Midbrain (tissue), 1 donor: ENCODE measurements at regions not wholly inside any gene's neighbourhood (a gene's known extent, or its start where the extent isn't known, plus 50 kb on each side); places are given as distances from the start of the nearest gene placed in this dataset.

ENCODE experiments used
- DNase-seq: peaks from one replicate; lab custom pipeline; 2025; lab: John Stamatoyannopoulos, UW

- DNase-seq: peak; percentile 79
These were observed 292.6 kb upstream of the MARCKS start for GRCh38 chr6:113564371-113565171.

- no peak for DNase-seq
These were observed 291.8 kb upstream of the MARCKS start for GRCh38 chr6:113565306-113565705.

GRCh38 chr6:113570161-113570560 is 287.0 kb upstream of the MARCKS start:
- no peak for DNase-seq

GRCh38 chr6:113570641-113571040 is 286.5 kb upstream of the MARCKS start:
- DNase-seq: no peak

GRCh38 chr6:113574147-113574546 is 283.0 kb upstream of the MARCKS start:
- DNase-seq: no peak

GRCh38 chr6:113576310-113576709 is 280.8 kb upstream of the MARCKS start:
- DNase-seq: no peak

GRCh38 chr6:113578691-113579090 is 278.5 kb upstream of the MARCKS start:
- no peak for DNase-seq

GRCh38 chr6:113584767-113585166 is 272.4 kb upstream of the MARCKS start:
- no peak for DNase-seq

- no peak for DNase-seq
These were observed 271.9 kb upstream of the MARCKS start for GRCh38 chr6:113585246-113585645.

GRCh38 chr6:113586413-113587077 is 270.6 kb upstream of the MARCKS start:
- no peak for DNase-seq

- DNase-seq: peak; percentile 68
These were observed 270.0 kb upstream of the MARCKS start for GRCh38 chr6:113587078-113587699.

- DNase-seq: no peak
These were observed 268.5 kb upstream of the MARCKS start for GRCh38 chr6:113588646-113589045.

GRCh38 chr6:113591896-113592827 is 265.0 kb upstream of the MARCKS start:
- no peak for DNase-seq

- DNase-seq: no peak
These were observed 262.4 kb upstream of the MARCKS start for GRCh38 chr6:113594726-113595125.

GRCh38 chr6:113595911-113596376 is 261.2 kb upstream of the MARCKS start:
- DNase-seq: no peak

GRCh38 chr6:113596387-113597230 is 260.5 kb upstream of the MARCKS start:
- no peak for DNase-seq

GRCh38 chr6:113597231-113597583 is 259.9 kb upstream of the MARCKS start:
- no peak for DNase-seq

GRCh38 chr6:113598786-113599185 is 258.4 kb upstream of the MARCKS start:
- DNase-seq: no peak

- no peak for DNase-seq
These were observed 257.7 kb upstream of the MARCKS start for GRCh38 chr6:113599444-113599843.

GRCh38 chr6:113600551-113601339 is 256.4 kb upstream of the MARCKS start:
- DNase-seq: no peak
